DOHH2 (cell line): ENCODE measurements at regions not wholly inside any gene's neighbourhood (a gene's known extent, or its start where the extent isn't known, plus 50 kb on each side); places are given as distances from the start of the nearest gene placed in this dataset.

Source experiments
- H3F3A ChIP-seq: fragments of 200-600 bp; sonication (generic), shearing (Covaris generic); 2 replicates; pipeline ENCODE4 v1.6.0; 2016; ENCODE audit warnings: antibody characterized with exemption, mild to moderate bottlenecking; ENCODE audit not compliant: control insufficient read depth, insufficient read depth
- H3K27ac ChIP-seq: fragments of 200-600 bp; sonication (generic); 2 replicates; pipeline ENCODE4 v1.5.1; 2014; ENCODE audit warnings: low read depth, mild to moderate bottlenecking, low read length, moderate library complexity
- H3K27me3 ChIP-seq: fragments of 200-600 bp; sonication (generic); 2 replicates; pipeline ENCODE4 v1.6.1; 2014; ENCODE audit warnings: mild to moderate bottlenecking, low read length, mixed read lengths; ENCODE audit not compliant: control insufficient read depth
- H3K36me3 ChIP-seq: fragments of 200-600 bp; sonication (generic); 2 replicates; pipeline ENCODE4 v1.6.1; 2014; ENCODE audit warnings: mild to moderate bottlenecking, low read length, moderate library complexity, mixed read lengths; ENCODE audit not compliant: control insufficient read depth
- H3K4me1 ChIP-seq: fragments of 200-600 bp; sonication (generic); 2 replicates; pipeline ENCODE4 v1.6.1; 2014; ENCODE audit warnings: mild to moderate bottlenecking, low read length, mixed read lengths; ENCODE audit not compliant: control insufficient read depth
- H3K4me2 ChIP-seq: fragments of 200-600 bp; sonication (generic); 2 replicates; pipeline ENCODE4 v1.6.0; 2014; ENCODE audit warnings: mild to moderate bottlenecking, low read length, moderate library complexity
- H3K4me3 ChIP-seq: fragments of 200-600 bp; sonication (generic); 2 replicates; pipeline ENCODE4 v1.5.1; 2014; ENCODE audit warnings: mild to moderate bottlenecking, low read length, mixed read lengths
- H3K79me2 ChIP-seq: fragments of 200-600 bp; sonication (generic); 2 replicates; pipeline ENCODE4 v1.6.1; 2014; ENCODE audit warnings: mild to moderate bottlenecking, low read length, mixed read lengths; ENCODE audit not compliant: control insufficient read depth
- H3K9me2 ChIP-seq: fragments of 200-600 bp; sonication (generic); replicated peaks from 2 replicates; pipeline ENCODE4 v1.6.1; 2014; ENCODE audit warnings: mild to moderate bottlenecking, low read length, mixed read lengths; ENCODE audit not compliant: control insufficient read depth
- H3K9me3 ChIP-seq: fragments of 200-600 bp; sonication (generic); 2 replicates; pipeline ENCODE4 v1.6.1; 2014; ENCODE audit warnings: antibody characterized with exemption, low read length, mixed read lengths; ENCODE audit not compliant: control insufficient read depth, insufficient read depth
- H4K20me1 ChIP-seq: fragments of 200-600 bp; sonication (generic); 2 replicates; pipeline ENCODE4 v1.6.0; 2014; ENCODE audit warnings: low read depth, mild to moderate bottlenecking, antibody characterized with exemption, low read length, moderate library complexity; ENCODE audit not compliant: control insufficient read depth, insufficient read depth
- CTCF ChIP-seq: fragments of 200-600 bp; sonication (generic); IDR thresholded peaks from one replicate; pipeline ENCODE4 v1.5.1; 2014; ENCODE audit warnings: antibody characterized with exemption, mild to moderate bottlenecking, low read depth, low read length; ENCODE audit not compliant: poor library complexity, severe bottlenecking
- EZH2phosphoT487 ChIP-seq: fragments of 200-600 bp; sonication (generic); IDR thresholded peaks from 2 replicates; pipeline ENCODE4 v1.6.1; 2017; ENCODE audit warnings: borderline replicate concordance, mild to moderate bottlenecking, antibody characterized with exemption, low read length, moderate library complexity, mixed read lengths

GRCh38 chr1:208931936-208932335 is 651.6 kb upstream of the CAMK1G start:
- Histone ChIP-seq H3K9me2 (no peaks in the 10 kb centered on the region), H3F3A (no peaks in the 10 kb centered on the region), H3K4me2 (no peak overlapping the region), H3K27ac (no peak overlapping the region), H3K9me3 (no peaks in the 10 kb centered on the region), H3K4me1 (no peaks in the 10 kb centered on the region), H3K4me3 (no peak overlapping the region), H4K20me1 (no peaks in the 10 kb centered on the region), H3K27me3 (no peaks in the 10 kb centered on the region), H3K36me3 (no peaks in the 10 kb centered on the region), H3K79me2 (no peaks in the 10 kb centered on the region)
- TF ChIP-seq CTCF (no peak), EZH2phosphoT487 (no peak)

- Histone ChIP-seq H3K9me2 (no peaks in the 10 kb centered on the region), H3K4me3 (no peak overlapping the region), H3K27me3 (no peaks in the 10 kb centered on the region), H3F3A (no peaks in the 10 kb centered on the region), H3K4me2 (no peak overlapping the region), H3K4me1 (no peaks in the 10 kb centered on the region), H3K36me3 (no peaks in the 10 kb centered on the region), H3K27ac (no peak overlapping the region), H3K79me2 (no peaks in the 10 kb centered on the region), H3K9me3 (no peaks in the 10 kb centered on the region), H4K20me1 (no peaks in the 10 kb centered on the region)
- TF ChIP-seq EZH2phosphoT487 (no peak), CTCF (no peak)
Measured at GRCh38 chr1:208933984-208934525, 649.5 kb upstream of the CAMK1G start.

GRCh38 chr1:208934933-208935332 is 648.6 kb upstream of the CAMK1G start:
- H3K9me2 ChIP-seq, result no peaks in the 10 kb centered on the region
- H3K4me1 ChIP-seq, result no peaks in the 10 kb centered on the region
- no peaks in the 10 kb centered on the region for H3K9me3 ChIP-seq
- H3K79me2 ChIP-seq, result no peaks in the 10 kb centered on the region
- TF ChIP-seq EZH2phosphoT487 (no peak), CTCF (no peak)
- H3K36me3 ChIP-seq, result no peaks in the 10 kb centered on the region
- H3K4me2 ChIP-seq, result no peak overlapping the region
- no peak overlapping the region for H3K4me3 ChIP-seq
- no peaks in the 10 kb centered on the region for H4K20me1 ChIP-seq
- no peaks in the 10 kb centered on the region for H3K27me3 ChIP-seq
- no peak overlapping the region for H3K27ac ChIP-seq
- no peaks in the 10 kb centered on the region for H3F3A ChIP-seq
